Testis (tissue), 2 donors: ENCODE measurements at regions not wholly inside any gene's neighbourhood (a gene's known extent, or its start where the extent isn't known, plus 50 kb on each side); places are given as distances from the start of the nearest gene placed in this dataset.

Experiments
- POLR2A ChIP-seq: fragments of 450-650 bp; IDR thresholded peaks from one replicate; pipeline ENCODE4 v1.6.1; 2017; ENCODE audit warnings: antibody characterized with exemption, mild to moderate bottlenecking, moderate library complexity
- TF ChIP-seq, protein P1 (sequence below), 3 experiments: fragments of 450-650 bp in 2 of 3; fragments of 200-600 bp in 1 of 3; sonication (generic) in 1 of 3; IDR thresholded peaks; one replicate each; pipeline ENCODE4 v1.5.1; 2016 to 2019; ENCODE audit warnings: antibody characterized with exemption in 3 of 3, mild to moderate bottlenecking in 2 of 3, moderate library complexity in 1 of 3

DNA sequence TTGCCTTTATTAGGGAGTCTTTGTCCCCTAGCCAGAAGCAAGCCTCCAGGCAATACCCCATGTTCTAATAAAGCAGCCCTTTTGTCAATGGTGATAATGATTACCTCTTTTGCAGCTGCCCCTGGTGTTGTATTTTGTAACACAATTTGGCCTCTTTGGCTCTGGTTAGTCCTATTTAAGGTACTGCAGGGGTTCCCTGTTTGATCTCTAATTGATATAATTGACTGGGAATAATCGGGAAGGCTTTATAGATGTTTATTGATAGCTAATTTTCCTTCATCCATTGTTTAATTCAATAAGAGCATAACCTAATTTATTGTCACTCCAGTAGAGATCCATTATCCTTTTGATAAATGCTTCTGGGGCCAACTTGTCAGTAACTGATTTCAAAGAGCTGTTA lies 537.2 kb downstream of the PKHD1 start:
- TF ChIP-seq POLR2A, result no peak
- TF ChIP-seq, protein P1, sequence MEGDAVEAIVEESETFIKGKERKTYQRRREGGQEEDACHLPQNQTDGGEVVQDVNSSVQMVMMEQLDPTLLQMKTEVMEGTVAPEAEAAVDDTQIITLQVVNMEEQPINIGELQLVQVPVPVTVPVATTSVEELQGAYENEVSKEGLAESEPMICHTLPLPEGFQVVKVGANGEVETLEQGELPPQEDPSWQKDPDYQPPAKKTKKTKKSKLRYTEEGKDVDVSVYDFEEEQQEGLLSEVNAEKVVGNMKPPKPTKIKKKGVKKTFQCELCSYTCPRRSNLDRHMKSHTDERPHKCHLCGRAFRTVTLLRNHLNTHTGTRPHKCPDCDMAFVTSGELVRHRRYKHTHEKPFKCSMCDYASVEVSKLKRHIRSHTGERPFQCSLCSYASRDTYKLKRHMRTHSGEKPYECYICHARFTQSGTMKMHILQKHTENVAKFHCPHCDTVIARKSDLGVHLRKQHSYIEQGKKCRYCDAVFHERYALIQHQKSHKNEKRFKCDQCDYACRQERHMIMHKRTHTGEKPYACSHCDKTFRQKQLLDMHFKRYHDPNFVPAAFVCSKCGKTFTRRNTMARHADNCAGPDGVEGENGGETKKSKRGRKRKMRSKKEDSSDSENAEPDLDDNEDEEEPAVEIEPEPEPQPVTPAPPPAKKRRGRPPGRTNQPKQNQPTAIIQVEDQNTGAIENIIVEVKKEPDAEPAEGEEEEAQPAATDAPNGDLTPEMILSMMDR (IDR thresholded peaks at IDR 0.05), result no peak
